AG09319 (cell line): ENCODE measurements at regions not wholly inside any gene's neighbourhood (a gene's known extent, or its start where the extent isn't known, plus 50 kb on each side); places are given as distances from the start of the nearest gene placed in this dataset.

Experiments used
- DNase-seq: peaks from one replicate; pipeline ENCODE4 v3.0.0-alpha.2; 2010; ENCODE audit warnings: low read depth; ENCODE audit errors: extremely low read depth
- TF ChIP-seq, protein P1 (sequence below): IDR thresholded peaks from 2 replicates; pipeline ENCODE4 v1.5.1; 2011; ENCODE audit warnings: low read depth, mild to moderate bottlenecking, inconsistent platforms, low read length, moderate library complexity

GRCh38 chr7:3191548-3191947, 109.5 kb upstream of the SDK1 start:
- TF ChIP-seq, protein P1, sequence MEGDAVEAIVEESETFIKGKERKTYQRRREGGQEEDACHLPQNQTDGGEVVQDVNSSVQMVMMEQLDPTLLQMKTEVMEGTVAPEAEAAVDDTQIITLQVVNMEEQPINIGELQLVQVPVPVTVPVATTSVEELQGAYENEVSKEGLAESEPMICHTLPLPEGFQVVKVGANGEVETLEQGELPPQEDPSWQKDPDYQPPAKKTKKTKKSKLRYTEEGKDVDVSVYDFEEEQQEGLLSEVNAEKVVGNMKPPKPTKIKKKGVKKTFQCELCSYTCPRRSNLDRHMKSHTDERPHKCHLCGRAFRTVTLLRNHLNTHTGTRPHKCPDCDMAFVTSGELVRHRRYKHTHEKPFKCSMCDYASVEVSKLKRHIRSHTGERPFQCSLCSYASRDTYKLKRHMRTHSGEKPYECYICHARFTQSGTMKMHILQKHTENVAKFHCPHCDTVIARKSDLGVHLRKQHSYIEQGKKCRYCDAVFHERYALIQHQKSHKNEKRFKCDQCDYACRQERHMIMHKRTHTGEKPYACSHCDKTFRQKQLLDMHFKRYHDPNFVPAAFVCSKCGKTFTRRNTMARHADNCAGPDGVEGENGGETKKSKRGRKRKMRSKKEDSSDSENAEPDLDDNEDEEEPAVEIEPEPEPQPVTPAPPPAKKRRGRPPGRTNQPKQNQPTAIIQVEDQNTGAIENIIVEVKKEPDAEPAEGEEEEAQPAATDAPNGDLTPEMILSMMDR: no peak

GRCh38 chr7:3192669-3193068, 108.4 kb upstream of the SDK1 start:
- no peak for DNase-seq
- TF ChIP-seq, protein P1: no peak

More at GRCh38 chr7:3191548-3191947, 109.5 kb upstream of the SDK1 start:
- no peak for DNase-seq

DNA sequence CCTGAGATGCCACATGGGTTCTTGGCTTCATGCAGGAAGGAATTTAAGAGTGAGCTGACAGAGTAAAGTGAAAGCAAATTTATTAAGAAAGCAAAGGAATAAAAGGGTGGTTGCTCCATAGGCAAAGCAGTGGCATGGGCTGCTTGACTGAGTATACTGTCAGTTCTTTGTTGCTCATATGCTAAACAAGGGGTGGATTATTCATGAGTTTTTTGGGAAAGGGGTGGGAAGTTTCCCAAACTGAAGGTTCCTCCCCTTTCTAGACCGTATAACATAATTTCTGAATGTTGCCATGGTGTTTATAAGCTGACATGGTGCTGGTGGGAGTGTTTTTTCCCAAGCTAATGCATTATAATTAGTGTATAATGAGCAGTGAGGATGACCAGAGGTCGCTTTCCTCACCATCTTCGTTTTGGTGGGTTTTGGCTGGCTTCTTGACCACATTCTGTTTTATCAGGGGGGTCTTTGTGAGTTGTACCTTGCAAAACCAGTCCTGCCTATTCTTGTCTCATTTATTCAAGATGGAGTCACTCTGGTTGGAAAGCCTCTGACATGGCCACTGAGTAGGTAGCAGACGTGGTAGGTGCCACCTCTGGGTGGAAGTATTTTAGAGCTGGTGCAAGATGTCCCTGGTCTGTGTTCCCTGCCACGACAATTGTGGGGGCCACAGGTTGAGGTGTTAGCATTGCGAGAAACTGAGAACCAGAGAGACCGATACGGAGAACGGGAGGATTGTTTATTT, 107.5 kb upstream of the SDK1 start:
- no peak for DNase-seq
- TF ChIP-seq, protein P1: no peak

DNA sequence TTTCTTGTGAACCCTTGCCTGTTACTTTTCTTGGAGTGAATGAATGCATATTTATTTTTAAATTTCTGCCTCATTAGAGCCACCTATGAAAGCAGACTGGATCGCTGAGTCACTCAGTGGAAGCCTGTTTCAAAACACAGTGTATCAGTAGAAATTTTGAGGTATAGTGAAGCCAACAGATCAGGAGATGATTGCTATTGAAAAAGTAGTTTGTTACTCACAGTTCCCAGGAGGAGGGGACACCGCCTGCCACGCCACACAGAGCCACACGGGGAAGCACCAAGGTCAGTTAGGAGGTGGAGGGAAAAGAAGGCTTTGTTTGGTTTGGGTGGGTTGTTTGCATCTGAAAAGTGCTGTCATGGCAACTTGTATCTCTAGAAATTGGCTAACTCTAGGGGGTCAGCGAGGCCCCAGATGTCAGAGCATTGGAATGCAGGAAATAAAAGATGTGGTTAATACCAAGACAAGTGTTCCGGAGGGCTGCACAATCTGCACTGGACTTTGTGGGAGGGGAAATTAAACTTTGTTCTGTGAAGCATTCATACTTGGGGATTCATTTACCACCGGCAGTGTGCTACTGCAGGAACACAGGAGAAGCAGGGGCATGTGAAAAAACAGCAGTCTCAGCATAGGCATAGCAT, 106.4 kb upstream of the SDK1 start:
- DNase-seq: no peak
- TF ChIP-seq, protein P1: no peak

GRCh38 chr7:3195160-3195559, 105.9 kb upstream of the SDK1 start:
- no peak for DNase-seq
- TF ChIP-seq, protein P1: no peak

DNA sequence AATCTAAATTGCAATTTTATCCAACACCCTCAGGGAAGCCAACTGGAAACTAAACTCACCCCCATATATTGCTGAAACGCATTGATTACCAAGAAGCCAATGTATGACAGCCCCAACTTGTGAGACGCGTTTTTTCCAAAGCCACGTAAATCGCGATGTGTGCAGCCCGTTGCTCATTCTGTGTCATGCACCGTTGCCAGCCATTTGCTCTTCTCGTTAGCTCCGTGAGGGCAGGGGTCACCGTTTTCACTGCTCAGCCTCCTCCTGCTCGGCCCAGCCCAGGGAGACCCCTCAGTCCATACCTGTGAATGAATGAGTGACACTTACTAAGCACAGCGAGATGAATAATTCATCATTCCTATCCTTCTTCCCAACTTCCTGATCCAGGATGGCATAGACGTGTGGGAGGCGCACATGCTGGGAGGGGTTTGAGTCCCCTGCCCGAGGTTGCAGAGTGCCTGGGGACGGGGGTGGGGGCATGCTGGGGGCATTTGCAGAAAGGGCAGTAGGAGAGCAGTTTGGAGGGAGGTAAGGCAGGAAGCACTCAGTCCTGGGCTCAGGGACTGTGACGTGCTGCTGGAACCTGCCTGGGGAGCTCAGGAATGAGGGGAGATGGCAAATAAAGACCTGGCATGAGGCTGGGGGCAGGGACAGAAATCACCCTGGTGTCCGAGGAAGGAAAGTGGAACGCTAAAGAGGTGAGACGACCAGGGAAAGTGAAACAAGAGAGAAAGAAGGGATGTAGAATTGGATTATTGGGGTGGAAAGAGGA, 104.2 kb upstream of the SDK1 start:
- DNase-seq: no peak
- TF ChIP-seq, protein P1: no peak

DNA sequence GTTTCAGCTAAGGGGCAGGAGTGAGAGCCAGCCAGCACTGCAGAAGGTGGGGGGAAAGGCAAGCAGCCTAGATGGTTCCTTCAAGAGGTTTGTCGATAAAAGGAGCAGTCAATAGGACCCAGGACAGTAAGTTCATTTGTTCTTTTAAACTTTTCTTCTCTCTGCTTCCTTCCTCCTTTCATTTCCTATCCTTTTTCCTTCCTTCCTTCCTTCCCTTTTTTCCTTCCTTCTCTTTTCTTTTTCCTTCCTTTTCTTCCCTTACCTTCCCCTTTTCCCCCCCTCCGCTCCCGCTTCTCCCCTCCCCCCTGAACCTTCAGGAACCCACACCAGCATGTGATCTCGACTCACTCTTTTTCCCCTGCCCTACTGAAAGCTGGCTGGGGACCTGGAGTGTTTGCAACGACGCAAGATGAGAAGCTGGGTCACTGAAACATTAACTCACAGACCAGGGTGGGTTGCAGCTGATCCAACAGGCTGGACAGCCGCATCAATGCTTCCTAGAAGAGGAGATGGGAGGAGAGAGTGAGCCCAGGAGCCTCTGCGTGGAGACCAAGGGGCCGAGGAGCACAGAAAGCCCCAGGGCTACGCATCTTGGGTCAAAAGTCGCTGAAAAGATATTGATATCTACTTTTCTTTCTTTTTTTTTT, 103.4 kb upstream of the SDK1 start:
- TF ChIP-seq, protein P1: no peak
- no peak for DNase-seq
